ENCODE measurements at regions not wholly inside any gene's neighbourhood (a gene's known extent, or its start where the extent isn't known, plus 50 kb on each side); places are given as distances from the start of the nearest gene placed in this dataset.

- no peak for DNase-seq
Measured at GRCh38 chr12:27907766-27908165, 64.8 kb downstream of the PTHLH start.

DNA sequence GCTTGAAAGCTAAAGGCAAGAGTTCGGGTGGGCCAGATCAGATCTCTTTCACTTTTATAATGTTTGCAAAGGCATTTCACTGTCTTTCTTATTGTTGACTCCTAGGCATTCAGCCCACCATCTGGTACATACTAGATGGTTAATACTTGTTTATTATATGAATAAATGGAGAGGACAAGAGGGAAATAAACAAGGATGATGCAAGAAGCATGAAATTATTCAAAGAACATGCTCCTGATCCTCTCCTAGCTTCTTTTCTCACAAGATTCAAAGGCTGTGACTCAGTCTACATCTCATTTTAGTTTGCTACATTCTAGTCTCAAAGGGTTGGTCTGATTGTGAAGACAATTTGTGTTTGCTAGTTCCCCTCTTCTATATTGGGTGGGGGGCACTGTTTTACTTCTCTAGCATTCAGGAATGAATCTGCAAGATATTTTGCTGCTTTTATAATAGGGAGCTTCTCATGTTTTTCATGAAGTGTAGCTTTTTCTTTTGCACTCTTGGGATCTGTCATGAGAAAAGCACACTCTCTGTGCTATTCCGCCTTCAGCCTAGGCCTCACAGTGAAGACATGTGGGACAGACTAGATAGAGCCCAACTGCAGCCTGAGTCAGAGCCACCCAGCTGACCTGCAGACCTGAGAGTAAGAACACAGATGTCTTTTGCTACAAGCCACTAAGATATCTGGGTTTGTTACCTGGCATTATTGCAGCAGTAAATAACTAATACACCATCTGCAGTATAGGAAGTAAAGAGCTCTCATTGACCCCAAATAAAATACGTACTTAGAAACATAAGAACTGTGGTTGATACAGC lies 65.7 kb downstream of the PTHLH start:
- DNase-seq, result no peak

DNA sequence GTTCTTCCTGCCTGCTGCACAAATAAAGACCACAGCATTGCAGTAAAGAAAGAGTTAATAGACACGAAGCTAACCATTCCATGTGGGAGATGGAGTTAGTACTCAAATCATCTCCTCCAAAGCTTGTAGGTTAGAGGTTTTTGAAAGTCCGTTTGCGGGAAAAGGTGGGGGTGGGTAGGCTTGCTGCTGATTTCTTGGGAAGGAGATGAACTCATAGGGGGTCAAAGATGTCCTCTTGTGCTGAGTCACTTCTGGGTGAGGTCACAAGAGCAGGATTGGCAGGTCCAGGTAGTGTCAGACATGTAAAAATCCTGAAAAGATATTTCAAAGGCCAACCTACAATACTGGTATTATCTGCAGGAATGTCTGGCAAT lies 66.4 kb downstream of the PTHLH start:
- no peak for DNase-seq

DNA sequence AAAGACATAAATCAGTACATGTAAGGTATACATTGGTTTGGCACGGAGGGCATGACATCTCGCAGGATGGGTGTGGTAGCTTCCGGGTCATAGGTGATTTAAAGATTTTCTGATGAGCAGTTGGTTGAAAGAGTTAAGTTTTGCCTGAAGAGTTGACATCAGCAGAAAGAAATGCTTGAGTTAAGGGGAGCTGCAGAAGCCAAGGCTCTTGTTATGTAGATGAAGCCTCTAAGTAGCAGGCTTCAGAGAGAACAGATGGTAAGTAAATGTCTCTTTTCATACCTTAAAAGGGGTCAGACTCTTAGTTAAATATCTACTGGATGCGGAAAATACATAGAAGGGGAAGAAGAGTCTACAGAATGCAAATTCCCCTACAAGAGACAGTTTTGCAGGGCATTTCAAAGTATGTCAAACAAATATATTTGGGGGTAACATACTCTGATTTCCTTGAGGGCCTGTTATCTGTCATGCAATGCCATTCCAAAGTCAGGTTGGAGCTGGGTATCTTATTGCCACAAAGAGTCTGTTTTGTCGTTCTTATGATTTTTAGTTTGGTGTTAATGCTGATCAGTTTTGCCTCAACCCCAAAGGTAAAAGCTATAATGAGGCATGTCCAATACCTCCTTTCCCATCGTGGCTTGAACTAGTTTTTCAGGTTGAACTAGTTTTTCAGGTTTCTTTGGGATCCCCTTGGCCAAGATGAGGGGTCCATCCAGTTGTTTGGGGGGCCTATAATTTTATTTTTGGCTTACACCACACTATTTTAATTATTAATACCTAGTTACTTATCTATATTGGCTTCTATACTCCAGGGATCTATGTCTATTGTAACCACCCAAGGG lies 67.0 kb downstream of the PTHLH start:
- no peak for DNase-seq

- no peak for DNase-seq
Measured at GRCh38 chr12:27902651-27903050, 69.9 kb downstream of the PTHLH start.

DNA sequence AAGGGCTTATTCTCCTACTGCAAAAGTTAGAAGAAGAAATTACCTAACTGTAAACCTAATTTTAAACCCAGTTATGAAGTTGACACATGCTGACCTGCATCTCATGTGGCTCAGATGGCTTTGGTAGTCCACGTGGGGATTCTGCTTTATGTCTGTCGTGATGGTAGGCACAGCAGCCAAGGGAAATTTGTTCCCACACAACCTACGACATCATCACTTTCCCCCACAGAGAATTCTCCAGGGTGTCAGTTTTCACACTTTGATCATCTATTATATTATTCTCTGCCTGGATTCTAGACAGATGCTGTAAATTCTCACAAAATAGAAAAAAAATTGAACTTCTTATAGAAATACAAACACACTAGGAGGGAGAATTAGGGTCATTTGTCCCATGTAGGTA lies 70.6 kb downstream of the PTHLH start:
- no peak for DNase-seq

DNA sequence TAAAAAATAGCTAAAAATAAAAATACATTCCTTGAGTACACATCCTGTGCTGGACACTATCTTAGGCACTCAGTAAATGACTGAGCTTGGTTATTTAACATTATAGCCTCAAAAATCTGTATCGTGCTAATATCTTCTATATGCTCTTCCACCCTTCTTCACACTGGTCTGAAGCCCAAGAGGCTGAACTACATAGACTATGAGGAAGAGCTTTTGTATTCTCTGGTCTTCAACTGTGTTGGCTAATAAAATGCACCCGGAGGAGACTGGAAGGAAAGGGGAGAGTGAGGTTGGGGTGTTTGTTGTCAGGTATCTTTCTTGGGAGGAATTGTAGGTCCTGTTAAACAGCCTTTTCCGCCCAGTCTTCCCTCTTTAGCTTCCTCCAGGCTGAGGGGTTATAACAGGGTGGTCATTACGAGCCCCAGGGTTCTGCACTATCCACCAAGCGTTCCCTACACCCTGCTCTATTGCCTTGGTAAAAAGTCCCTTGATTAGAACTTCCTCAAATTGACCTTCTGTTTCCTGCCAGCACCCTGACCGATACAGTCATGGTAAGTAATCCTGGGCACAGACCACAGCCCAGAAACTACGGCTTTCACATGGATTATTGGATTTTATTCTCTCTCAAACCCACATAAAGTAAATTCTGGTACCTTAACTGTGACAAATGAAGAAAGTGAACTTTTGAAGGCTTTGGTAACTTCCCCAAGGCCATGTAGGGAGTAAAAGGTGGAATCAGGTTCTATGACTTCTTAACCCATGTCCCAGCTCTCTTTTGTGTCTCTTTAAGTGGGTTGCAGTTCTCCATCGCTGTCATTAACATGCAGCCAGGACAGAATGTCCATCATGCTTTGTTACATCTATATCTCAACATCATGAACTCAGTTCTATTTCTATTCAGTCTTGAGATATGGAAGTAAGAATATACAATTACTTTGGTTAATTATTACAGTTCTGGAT lies 71.3 kb downstream of the PTHLH start:
- no peak for DNase-seq

GRCh38 chr12:27899151-27899661 lies 73.3 kb downstream of the PTHLH start:
- no peak for DNase-seq

DNA sequence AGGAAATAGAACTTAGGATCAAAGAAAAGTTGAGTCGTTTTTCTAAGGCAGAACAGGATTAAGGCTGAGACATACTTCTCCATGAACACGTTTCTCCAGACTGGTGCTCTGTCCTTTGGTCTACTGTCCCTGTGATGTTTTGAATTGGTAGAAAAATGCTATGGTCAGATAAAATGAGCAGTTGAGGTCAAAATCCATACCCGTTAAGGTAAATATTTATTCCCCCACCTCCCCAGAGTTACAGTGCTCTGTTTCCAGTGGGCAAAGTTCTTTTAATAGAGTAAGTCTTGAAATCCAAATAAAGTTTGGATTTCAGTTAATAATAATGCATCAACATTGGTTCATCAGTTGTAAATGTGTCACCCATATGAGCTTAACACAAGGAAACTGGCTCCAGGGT lies 74.5 kb downstream of the PTHLH start:
- DNase-seq, result no peak

GRCh38 chr12:27896419-27896990 lies 76.0 kb downstream of the PTHLH start:
- no peak for DNase-seq

- DNase-seq, result no peak
Measured at GRCh38 chr12:27894309-27894708, 78.2 kb downstream of the PTHLH start.

DNA sequence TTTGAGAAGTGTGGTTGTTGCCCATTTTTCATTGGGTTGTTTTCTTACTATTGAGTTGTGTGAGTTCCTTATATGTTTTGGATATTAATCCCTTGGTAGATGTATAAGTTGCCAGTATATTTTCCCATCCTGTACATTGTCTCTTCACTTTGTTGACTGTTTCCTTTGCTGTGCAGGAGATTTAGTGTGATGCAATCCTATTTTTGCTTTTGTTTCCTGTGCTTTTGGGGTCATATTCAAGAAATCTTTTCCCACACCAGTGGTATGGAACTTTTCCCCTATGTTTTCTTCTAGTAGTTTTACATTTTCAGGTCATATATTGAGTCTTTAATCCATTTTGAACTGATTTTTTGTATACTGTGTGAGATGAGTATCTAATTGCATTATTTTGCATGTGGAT lies 92.8 kb downstream of the PTHLH start:
- no peak for DNase-seq

- no peak for DNase-seq
Measured at GRCh38 chr12:27875677-27876076, 95.6 kb upstream of the MANSC4 start.

DNA sequence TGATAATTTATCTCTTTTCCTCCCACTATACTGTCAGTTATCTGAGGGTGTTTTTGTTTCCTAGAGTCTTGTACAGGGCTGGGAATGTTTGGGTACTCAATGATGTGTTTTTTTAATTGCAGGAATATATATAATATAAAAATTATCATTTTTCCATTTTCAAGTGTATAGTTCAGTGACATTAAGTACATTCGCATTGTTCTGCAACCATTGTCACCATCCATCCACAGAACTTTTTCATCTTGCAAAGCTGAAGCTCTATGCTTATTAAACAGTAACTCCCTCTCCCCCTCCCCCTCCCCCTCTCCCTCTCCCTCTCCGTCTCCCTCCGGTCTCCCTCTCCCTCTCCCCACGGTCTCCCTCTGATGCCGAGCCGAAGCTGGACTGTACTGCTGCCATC lies 93.0 kb upstream of the MANSC4 start:
- DNase-seq, result no peak

DNA sequence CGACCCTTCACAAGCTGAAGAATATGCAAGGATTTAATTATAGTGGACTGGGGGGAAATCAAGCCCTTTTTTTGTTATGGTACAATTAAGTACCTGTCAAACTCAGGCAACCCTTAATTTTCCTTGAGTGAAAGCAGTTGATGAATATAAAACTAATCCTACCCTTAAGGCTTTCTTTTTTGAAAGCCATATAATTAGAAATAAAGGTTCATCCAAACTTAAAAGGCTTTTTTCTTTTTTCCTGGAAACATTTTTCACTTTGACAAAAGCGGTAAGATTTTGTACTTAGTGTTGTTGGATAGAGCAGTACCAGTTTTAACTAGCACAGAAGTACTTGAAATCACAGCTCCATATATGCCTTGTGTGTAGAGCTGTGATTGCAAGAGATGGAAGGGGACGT lies 91.9 kb upstream of the MANSC4 start:
- DNase-seq, result no peak

DNA sequence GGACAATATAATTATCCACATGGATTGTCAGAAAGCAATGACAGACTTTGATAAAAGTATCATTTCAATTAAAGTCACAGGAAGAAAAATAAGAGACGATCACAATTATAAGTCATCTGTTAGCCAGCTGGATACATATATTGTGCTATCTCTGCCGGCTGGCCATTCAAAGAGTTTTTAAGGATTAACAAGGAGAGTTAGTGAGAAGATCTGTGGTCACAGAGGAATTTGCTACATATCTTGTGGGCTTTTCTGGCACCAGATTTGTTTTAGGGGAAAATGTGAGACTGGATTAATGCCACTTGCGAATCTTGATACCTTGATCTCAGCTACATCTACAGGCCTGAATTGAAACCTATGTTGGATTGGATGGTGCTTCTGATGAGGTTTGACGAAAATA lies 90.9 kb upstream of the MANSC4 start:
- no peak for DNase-seq

GRCh38 chr12:27869567-27869966 lies 89.5 kb upstream of the MANSC4 start:
- DNase-seq, result peak; percentile 59 to 96

DNA sequence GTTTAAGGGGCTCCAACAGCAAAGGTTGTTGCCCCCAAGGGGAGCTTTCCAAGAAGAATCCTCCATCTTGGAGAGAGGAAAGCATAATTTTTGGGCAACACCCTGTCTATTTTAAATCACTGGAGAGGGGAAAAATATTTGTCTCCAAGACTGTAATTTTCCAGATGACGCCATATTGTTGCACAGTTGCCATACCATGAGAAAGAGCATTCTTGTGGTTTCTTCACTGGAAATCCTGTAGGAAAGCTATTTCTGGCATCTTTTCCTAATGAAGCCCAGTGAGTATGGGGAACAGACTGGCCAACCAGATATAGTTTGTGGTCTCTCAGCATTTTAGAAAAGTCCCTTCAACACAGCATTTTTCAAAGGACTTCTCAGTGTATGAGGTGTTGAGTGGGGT lies 88.1 kb upstream of the MANSC4 start:
- DNase-seq, result no peak

DNA sequence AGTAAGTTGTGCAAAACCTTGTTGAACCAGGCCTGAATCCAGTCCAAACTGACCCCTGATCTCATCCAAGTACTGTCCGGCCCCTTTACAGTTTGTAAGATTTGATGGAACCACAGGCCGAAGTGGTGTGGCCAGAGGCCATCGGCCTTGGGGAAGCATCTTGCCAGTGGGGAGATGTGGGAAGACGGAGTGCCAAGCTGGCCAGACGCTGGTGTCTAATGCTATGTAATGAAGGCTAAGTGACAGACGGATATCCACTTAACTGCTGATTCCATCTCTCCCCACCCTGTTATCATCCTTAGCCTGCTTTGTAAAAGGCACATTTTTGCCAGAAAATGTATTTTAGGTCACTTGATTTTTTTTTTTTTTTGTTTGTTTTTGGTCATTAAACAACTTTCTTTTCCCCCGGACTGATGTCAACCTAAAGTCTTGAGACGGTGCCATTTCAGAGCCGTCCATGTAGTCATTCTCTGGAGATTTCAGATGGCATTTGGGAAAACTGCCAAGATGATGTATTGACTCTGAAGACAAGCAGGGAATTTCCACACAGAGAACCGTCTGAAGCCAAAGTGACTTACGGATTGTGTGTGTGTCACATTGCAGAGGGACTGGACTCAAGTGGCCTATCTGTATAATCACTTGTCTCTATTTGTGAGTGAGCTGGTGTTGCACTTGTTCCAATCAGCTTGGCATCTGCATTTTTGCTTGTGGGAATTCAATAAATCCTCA lies 86.5 kb upstream of the MANSC4 start:
- no peak for DNase-seq

- no peak for DNase-seq
Measured at GRCh38 chr12:27865421-27865820, 85.4 kb upstream of the MANSC4 start.

DNA sequence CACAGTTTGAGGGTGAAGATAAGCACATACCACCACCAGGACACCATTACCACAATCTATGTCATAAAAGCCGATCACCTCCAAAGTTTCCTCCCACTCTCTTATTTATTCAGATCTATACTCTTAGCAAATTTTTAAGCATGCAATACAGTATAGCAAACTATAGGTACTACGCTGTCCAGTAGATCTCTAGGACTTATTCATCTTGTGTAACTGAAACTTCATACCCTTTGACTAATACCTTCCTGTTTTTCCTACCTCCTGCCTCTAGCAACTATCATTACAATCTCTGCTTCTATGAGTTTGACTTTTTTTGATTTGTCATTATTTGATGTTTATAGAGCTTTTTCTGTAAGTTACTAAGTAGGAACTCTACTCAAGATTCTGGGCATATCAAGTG lies 84.5 kb upstream of the MANSC4 start:
- no peak for DNase-seq

- no peak for DNase-seq
Measured at GRCh38 chr12:27863839-27864238, 83.8 kb upstream of the MANSC4 start.

Data from cerebellar nuclear complex (tissue), 1 donor.